22Rv1 (cell line): ENCODE measurements at regions not wholly inside any gene's neighbourhood (a gene's known extent, or its start where the extent isn't known, plus 50 kb on each side); places are given as distances from the start of the nearest gene placed in this dataset.

Experiments
- ZFX ChIP-seq: fragments of 450-650 bp; IDR thresholded peaks from 2 replicates; pipeline ENCODE4 v1.6.1; 2017; ENCODE audit warnings: antibody characterized with exemption, borderline replicate concordance
- TF ChIP-seq, protein P1 (sequence below): fragments of 450-650 bp; IDR thresholded peaks from 2 replicates; pipeline ENCODE4 v1.5.1; 2017; ENCODE audit warnings: mild to moderate bottlenecking

DNA sequence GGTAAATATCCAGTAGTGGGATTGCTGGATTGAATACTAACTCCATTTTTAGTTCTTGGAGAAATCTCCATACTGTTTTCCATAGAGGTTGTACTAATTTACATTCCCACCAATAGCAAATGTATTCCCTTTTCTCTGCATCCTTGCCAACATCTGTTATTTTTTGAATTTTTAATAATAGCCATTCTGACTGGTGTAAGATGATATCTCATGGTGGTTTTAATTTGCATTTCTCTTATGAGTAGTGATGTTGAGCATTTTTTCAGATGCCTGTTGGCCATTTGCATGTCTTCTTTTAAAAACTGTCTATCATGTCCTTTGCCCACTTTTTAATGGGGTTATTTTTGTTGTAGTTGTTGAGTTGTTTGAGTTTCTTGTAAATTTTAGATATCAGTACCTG lies 253.2 kb downstream of the HAO1 start:
- TF ChIP-seq, protein P1, sequence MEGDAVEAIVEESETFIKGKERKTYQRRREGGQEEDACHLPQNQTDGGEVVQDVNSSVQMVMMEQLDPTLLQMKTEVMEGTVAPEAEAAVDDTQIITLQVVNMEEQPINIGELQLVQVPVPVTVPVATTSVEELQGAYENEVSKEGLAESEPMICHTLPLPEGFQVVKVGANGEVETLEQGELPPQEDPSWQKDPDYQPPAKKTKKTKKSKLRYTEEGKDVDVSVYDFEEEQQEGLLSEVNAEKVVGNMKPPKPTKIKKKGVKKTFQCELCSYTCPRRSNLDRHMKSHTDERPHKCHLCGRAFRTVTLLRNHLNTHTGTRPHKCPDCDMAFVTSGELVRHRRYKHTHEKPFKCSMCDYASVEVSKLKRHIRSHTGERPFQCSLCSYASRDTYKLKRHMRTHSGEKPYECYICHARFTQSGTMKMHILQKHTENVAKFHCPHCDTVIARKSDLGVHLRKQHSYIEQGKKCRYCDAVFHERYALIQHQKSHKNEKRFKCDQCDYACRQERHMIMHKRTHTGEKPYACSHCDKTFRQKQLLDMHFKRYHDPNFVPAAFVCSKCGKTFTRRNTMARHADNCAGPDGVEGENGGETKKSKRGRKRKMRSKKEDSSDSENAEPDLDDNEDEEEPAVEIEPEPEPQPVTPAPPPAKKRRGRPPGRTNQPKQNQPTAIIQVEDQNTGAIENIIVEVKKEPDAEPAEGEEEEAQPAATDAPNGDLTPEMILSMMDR = no peak
- TF ChIP-seq ZFX = no peak
